HG02981 (cell line): ENCODE measurements at regions not wholly inside any gene's neighbourhood (a gene's known extent, or its start where the extent isn't known, plus 50 kb on each side); places are given as distances from the start of the nearest gene placed in this dataset.
A peak's percentile ranks its signal among the peaks of the same experiment; 100 is the strongest.

Experiments
- ATAC-seq: cut with Tn5 transposase; IDR thresholded peaks from one replicate; pipeline ENCODE4 v1.9.1; 2021; ENCODE audit warnings: mild to moderate bottlenecking, moderate library complexity; ENCODE audit not compliant: unreplicated experiment

DNA sequence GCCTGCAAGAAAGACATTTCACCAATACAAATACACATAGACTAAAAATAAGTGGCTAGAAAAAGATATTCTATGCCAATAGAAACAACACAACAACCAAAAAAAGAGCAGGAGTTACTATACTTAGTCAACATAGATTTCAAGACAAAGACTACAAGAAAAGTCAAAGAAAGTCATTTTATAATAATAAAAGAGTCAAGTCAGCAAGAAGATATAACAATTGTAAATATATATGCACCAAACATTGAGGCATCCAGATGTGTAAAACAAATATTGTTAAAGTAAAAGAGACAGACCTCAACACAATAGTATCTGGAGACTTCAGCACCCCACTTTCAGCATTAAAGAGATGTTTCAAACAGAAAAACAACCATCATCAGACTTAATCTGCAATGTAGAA, 104.6 kb downstream of the AMY1C start:
- ATAC-seq = no peak

DNA sequence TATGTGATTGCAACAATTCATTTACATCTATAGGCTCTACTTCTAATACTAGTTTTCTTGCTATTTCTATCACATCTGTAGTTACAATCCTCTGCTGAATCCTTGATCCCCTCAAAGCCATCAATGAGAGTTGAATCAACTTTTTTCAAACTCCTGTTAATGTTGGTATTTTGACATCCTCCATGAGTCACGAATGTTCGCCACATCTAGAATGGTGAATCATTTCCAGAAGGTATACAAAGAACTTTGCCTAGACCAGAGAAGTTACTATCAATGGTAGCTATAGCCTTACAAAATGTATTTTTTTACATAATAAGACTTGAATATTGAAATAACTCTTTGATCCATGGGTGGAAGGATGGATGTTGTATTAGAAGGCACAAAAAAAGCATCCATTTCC, 110.0 kb downstream of the AMY1C start:
- no peak for ATAC-seq

- ATAC-seq = no peak
These were observed 149.1 kb downstream of the AMY1C start for GRCh38 chr1:103898576-103899345.

DNA sequence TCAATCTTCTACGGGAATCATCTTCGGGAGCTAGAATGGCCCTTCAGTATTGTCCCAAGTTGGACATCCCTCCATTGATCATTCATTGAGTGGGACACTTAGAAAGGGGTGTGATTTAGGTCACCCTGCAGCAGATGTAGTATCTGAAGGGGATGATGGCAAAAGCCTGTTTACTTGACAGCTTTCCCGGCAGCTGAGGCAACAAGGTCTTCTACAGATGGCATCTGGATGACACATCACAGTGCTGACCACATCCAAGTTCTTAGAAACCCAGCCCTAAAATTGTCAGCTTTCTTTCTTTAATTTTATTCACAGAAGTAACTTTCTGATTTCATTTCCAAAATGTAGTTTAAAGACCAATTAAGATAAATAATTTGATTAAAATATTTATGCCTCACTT, 150.3 kb downstream of the AMY1C start:
- no peak for ATAC-seq

DNA sequence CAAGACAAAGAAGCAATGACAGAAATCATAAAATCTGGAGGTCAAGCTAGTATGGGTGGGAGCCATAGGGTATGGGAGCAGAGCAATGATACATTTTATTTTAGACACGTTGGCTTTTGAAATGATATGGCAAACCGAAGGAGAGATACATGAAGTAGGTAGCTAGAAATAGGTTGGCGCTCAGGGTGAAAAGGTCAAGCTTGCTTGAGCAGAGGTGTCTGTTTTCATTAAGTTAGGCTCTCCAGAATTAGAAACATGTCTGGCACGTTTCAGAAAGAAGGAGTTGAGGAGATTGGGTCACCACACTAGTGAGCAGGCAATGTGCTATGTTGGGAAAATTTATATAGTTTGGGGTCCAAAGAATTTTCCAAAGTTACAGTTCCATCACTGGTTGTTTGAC, 151.4 kb downstream of the AMY1C start:
- no peak for ATAC-seq

- ATAC-seq = no peak
These were observed 155.7 kb downstream of the AMY1C start for GRCh38 chr1:103905363-103905762.

DNA sequence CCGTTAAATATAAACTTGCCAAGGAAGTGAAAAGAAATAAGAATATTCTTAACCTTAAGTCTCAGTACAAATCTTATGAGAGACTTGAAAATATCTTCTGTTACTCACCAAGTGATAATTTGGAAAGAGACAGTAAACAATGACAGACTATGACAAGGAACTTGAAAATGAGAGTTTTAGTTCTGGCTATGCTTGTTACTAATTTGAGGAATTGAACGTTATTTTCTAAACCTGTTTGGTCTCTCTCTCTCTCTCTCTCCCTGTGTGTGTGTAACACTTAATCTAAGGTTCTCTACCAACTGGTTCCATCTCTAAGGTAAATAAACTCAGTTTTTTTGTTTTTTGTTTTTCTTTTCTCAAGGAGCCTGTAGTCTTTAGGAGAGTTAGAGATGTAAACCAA, 161.8 kb downstream of the AMY1C start:
- ATAC-seq = no peak

DNA sequence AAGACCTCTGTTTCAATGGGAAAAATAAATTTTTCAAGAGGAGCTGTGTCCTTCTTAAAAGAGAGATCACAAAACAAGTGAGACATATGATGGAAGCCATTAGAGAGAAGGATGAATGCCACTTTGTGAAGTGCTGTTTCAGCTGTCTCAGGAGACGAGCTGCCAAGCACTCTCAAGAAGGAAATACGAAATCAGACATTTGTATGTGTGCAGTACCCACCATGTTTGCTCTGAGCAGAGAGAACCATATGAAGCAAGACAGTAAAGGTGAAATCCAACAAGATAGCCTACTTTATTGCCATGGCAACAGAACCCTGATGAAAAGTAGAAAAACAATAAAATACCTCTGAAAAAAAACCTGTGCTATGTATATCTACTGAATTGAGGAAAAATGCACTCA, 168.1 kb downstream of the AMY1C start:
- no peak for ATAC-seq

DNA sequence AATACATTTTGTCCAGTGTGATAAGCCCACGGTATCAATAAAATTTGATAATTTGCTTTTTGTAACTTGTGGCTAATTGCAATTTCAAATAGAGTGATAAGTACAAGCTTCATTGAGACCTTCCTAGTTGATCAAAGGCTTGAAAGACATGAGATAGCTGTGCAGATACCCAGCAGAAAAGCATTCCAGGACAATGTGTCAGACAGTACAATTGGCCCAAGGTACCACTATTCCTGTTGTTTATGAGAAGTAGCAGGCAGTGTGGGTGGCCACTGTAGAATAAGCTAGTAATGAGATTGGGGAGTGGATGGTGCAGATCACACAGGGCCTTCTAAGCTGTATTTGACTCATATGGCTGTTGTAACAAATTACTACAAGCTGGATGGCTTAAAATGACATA, 182.2 kb downstream of the AMY1C start:
- no peak for ATAC-seq

DNA sequence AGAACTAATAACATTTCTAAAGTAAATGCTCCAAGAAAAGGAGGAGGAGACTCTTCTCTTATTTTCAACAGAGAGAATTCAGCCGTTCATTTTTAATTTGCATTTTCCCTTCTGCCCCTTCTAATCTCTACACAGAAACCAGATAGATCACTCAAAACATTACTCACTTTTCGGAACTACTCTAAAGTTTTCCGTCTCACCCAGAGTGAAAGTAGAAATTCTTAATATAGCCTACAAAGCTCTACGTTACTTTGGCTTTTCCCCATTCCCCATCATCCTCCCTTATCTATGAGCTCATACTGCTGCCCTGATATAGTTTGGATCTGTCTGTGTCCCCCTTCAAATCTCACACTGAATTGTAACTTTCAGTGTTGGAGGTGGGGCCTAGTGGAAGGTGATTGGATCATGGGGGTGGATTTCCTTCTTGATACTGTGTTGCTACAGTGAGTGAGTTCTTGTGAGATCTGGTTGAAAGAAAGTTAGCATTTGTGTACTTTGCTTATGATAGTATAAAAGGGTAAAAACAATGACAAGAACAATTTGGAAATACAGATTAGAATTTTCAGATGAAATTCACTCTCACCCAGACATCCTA, 188.2 kb downstream of the AMY1C start:
- peak; percentile 55 for ATAC-seq

- peak; percentile 54 for ATAC-seq
These were observed 191.4 kb downstream of the AMY1C start for GRCh38 chr1:103941086-103941485.

GRCh38 chr1:103942029-103942428, 192.3 kb downstream of the AMY1C start:
- ATAC-seq = no peak

GRCh38 chr1:103945774-103946173, 196.1 kb downstream of the AMY1C start:
- no peak for ATAC-seq

DNA sequence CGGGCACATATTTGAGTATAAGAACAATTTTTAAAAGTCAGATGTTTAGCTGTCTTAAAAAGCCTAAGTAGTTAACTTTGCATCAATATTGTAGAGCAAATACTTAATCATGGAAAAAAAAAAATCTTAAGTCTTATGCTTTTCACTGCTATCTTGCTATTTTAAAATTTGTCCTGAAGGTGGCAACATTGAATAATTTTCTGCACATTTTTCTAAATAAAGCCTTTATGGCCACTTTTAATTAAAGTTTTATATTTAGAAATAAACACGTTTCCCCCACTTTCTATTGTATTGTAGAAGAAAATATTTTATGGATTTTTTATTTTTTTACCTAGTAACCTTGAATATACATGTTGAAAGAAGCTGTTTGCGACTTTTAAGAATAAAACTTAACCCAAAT, 198.8 kb downstream of the AMY1C start:
- ATAC-seq = no peak

DNA sequence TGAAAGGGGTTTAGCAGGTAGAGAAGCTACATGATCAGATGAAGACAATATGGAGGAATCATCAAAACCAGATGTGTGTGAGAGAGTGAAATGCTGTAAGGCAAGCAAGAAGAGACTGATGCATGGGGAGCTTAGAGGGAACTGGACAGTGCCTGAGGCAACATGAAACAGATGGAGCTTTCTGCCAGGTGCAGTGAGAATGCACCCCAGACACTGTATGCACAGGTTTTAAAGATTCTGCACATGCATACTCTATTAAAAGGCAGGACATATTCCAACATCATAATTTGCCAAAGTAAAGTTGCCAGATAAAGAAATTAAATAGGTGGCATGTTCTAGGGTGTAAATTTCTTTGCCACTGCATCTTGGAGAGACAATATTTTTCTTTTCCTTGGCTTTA, 200.1 kb downstream of the AMY1C start:
- ATAC-seq = no peak

DNA sequence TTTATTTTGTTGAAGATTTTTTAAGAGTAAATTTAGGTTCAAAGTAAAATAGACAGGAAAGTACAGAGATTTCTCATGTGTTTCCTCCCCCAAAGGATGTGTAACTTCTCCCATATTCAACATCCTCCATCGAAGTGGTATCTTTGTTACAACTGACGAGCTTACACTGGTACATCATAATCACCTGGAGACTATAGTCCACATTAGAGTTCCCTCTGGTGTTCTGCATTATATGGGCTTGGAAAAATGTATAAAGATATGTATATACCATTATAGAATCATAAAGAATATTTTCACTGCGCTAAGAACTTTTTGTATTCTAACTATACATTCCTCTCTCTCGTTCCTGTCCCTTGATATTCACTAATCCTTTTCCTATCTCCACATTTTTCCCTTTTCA, 203.7 kb downstream of the AMY1C start:
- ATAC-seq = no peak

DNA sequence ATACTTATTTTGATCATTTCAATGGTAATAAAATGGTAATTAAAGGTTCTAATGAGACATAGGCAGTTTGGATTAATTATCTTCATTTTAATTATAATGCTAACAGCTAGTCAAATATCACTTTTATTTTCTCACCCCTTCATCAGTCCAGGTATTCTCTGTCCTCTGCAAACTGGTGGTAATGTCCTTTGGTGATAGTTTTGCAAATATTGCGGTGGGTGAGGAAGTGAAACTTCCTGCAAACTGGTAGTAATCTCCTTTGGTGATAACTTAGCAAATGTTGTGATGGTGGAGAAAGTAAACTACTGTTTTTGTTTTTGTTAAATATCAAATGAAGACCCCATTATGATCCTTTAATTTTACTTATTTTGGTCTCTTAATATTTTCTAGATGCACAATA, 209.0 kb downstream of the AMY1C start:
- peak; percentile 54 for ATAC-seq

- ATAC-seq = no peak
These were observed 209.9 kb downstream of the AMY1C start for GRCh38 chr1:103959565-103959964.

DNA sequence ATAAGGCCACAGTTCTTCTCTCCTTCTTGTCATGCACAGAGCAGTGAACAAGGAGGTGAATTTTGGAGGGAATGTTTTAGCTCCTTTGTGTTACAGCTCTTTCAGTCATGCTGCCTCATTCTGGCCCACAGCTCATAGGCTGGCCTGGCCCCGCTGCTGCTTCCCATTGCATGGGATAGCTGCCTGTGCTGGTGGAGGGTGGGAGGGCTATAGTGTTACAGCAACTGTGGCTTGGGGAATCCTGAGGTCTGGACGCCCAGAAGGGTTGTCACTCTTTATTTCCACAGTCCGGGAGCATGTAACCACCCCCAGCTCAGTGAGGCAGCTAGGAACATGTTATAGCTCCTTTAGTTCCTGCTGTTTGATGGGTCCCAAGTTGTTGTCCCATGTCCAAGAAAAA, 210.3 kb downstream of the AMY1C start:
- ATAC-seq = no peak

- no peak for ATAC-seq
These were observed 211.0 kb downstream of the AMY1C start for GRCh38 chr1:103960710-103961109.

DNA sequence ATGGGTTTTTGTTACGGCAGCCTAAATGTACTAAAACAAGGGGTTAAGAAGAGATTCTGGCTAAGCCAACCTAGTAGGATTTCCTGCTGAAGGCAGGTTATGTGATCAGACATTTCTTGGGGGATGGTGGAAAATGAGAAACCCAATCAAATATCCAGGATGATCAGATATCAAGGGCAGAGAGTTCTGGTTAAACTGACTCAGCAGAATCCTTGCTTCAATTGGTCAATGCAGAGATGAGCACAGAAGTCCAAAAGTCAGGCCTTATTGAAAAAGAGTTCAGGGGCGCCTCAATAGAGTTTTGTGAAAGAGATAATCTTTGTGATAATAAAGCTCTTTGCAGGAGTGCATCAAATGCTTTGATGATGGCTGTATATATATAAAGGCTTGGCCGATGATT, 237.1 kb downstream of the AMY1C start:
- no peak for ATAC-seq

- ATAC-seq = no peak
These were observed 247.9 kb downstream of the AMY1C start for GRCh38 chr1:103997631-103998030.
